ENCODE measurements at regions not wholly inside any gene's neighbourhood (a gene's known extent, or its start where the extent isn't known, plus 50 kb on each side); places are given as distances from the start of the nearest gene placed in this dataset.
"Not testable (repeated sequence)": the region's sequence is repeated elsewhere in the genome, so short reads cannot be mapped to it uniquely, and the experiment has no call there.

- ATAC-seq (ENCODE audit: low read depth in 2 of 2), result no peak
- Mint-ChIP-seq H3K27ac (no peak overlapping the region), H3K36me3 (no peaks in the 10 kb centered on the region), H3K4me3 (no peak overlapping the region), H3K9me3 (peaks cover 0 to 4% (median 0%) of the 10 kb centered on the region in 7 donors), H3K27me3 (no peaks in the 10 kb centered on the region), H3K4me1 (no peaks in the 10 kb centered on the region)
- DNase-seq, result no peak
Observed at GRCh38 chr5:91955610-91956009, 572.5 kb upstream of the ARRDC3 start.

- Mint-ChIP-seq H3K36me3 (no peaks in the 10 kb centered on the region), H3K27me3 (no peaks in the 10 kb centered on the region), H3K27ac (no peak overlapping the region), H3K9me3 (peaks cover 0 to 4% (median 0%) of the 10 kb centered on the region in 7 donors), H3K4me3 (no peak overlapping the region), H3K4me1 (no peaks in the 10 kb centered on the region)
- ATAC-seq (ENCODE audit: low read depth in 2 of 2) (no peak), DNase-seq (no peak)
Observed at GRCh38 chr5:91954136-91954535, 571.0 kb upstream of the ARRDC3 start.

- Mint-ChIP-seq H3K4me1 (no peaks in the 10 kb centered on the region), H3K36me3 (no peaks in the 10 kb centered on the region), H3K4me3 (no peak overlapping the region), H3K9me3 (peaks cover 0 to 4% (median 0%) of the 10 kb centered on the region in 7 donors), H3K27me3 (no peaks in the 10 kb centered on the region), H3K27ac (no peak overlapping the region)
- DNase-seq, result no peak
- no peak for ATAC-seq (ENCODE audit: low read depth in 2 of 2)
Observed at GRCh38 chr5:91950328-91950727, 567.2 kb upstream of the ARRDC3 start.

GRCh38 chr5:91946870-91947269, 563.8 kb upstream of the ARRDC3 start:
- H3K27ac Mint-ChIP-seq, result no peak overlapping the region
- DNase-seq (no peak), ATAC-seq (ENCODE audit: low read depth in 2 of 2) (no peak)
- peaks cover 0 to 2% (median 0%) of the 10 kb centered on the region in 7 donors for H3K9me3 Mint-ChIP-seq
- H3K4me3 Mint-ChIP-seq, result no peak overlapping the region
- no peaks in the 10 kb centered on the region for H3K27me3 Mint-ChIP-seq
- H3K36me3 Mint-ChIP-seq, result no peaks in the 10 kb centered on the region
- no peaks in the 10 kb centered on the region for H3K4me1 Mint-ChIP-seq

- Mint-ChIP-seq H3K27ac (peak overlapping the region in 1 of 6 donors; percentile 55), H3K27me3 (no peaks in the 10 kb centered on the region), H3K4me3 (no peak overlapping the region), H3K9me3 (peaks cover 0 to 4% (median 0%) of the 10 kb centered on the region in 7 donors), H3K36me3 (no peaks in the 10 kb centered on the region), H3K4me1 (no peaks in the 10 kb centered on the region)
- no peak for DNase-seq
- no peak for ATAC-seq (ENCODE audit: low read depth in 2 of 2)
Observed at GRCh38 chr5:91941588-91941987, 558.5 kb upstream of the ARRDC3 start.

GRCh38 chr5:91938441-91938840, 555.3 kb upstream of the ARRDC3 start:
- Mint-ChIP-seq H3K27ac (no peak overlapping the region), H3K9me3 (peaks cover 0 to 4% (median 0%) of the 10 kb centered on the region in 7 donors), H3K27me3 (no peaks in the 10 kb centered on the region), H3K36me3 (no peaks in the 10 kb centered on the region), H3K4me3 (no peak overlapping the region), H3K4me1 (no peaks in the 10 kb centered on the region)
- no peak for ATAC-seq (ENCODE audit: low read depth in 2 of 2)
- DNase-seq, result no peak

- DNase-seq, result no peak
- Mint-ChIP-seq H3K9me3 (peaks cover 0 to 4% (median 0%) of the 10 kb centered on the region in 7 donors), H3K36me3 (no peaks in the 10 kb centered on the region), H3K4me1 (no peaks in the 10 kb centered on the region), H3K4me3 (no peak overlapping the region), H3K27ac (no peak overlapping the region), H3K27me3 (no peaks in the 10 kb centered on the region)
- ATAC-seq (ENCODE audit: low read depth in 2 of 2), result no peak
Observed at GRCh38 chr5:91937121-91937520, 554.0 kb upstream of the ARRDC3 start.

- no peaks in the 10 kb centered on the region for H3K27me3 Mint-ChIP-seq
- H3K4me1 Mint-ChIP-seq, result no peaks in the 10 kb centered on the region
- H3K36me3 Mint-ChIP-seq, result no peaks in the 10 kb centered on the region
- H3K4me3 Mint-ChIP-seq, result no peak overlapping the region
- no peak overlapping the region for H3K27ac Mint-ChIP-seq
- DNase-seq (no peak), ATAC-seq (ENCODE audit: low read depth in 2 of 2) (no peak)
- H3K9me3 Mint-ChIP-seq, result no peaks in the 10 kb centered on the region
Observed at GRCh38 chr5:91929522-91929817, 546.4 kb upstream of the ARRDC3 start.

GRCh38 chr5:91928754-91929521, 545.8 kb upstream of the ARRDC3 start:
- no peak for ATAC-seq (ENCODE audit: low read depth in 2 of 2)
- Mint-ChIP-seq H3K27ac (no peak overlapping the region), H3K4me1 (no peaks in the 10 kb centered on the region), H3K36me3 (no peaks in the 10 kb centered on the region), H3K9me3 (no peaks in the 10 kb centered on the region), H3K27me3 (no peaks in the 10 kb centered on the region), H3K4me3 (no peak overlapping the region)
- DNase-seq, result no peak

- no peak for DNase-seq
- H3K9me3 Mint-ChIP-seq, result no peaks in the 10 kb centered on the region
Observed at GRCh38 chr5:91927439-91927838, 544.3 kb upstream of the ARRDC3 start.

GRCh38 chr5:91925249-91925648, 542.1 kb upstream of the ARRDC3 start:
- H3K36me3 Mint-ChIP-seq, result no peaks in the 10 kb centered on the region
- H3K27ac Mint-ChIP-seq, result no peak overlapping the region
- ATAC-seq (ENCODE audit: low read depth in 2 of 2) (no peak), DNase-seq (no peak)
- H3K9me3 Mint-ChIP-seq, result no peaks in the 10 kb centered on the region
- H3K27me3 Mint-ChIP-seq, result no peaks in the 10 kb centered on the region
- H3K4me3 Mint-ChIP-seq, result no peak overlapping the region
- H3K4me1 Mint-ChIP-seq, result no peaks in the 10 kb centered on the region

More at GRCh38 chr5:91927439-91927838, 544.3 kb upstream of the ARRDC3 start:
- no peak overlapping the region for H3K4me3 Mint-ChIP-seq
- no peak for ATAC-seq (ENCODE audit: low read depth in 2 of 2)
- no peaks in the 10 kb centered on the region for H3K4me1 Mint-ChIP-seq
- no peak overlapping the region for H3K27ac Mint-ChIP-seq
- H3K36me3 Mint-ChIP-seq, result no peaks in the 10 kb centered on the region
- H3K27me3 Mint-ChIP-seq, result no peaks in the 10 kb centered on the region

- H3K27ac Mint-ChIP-seq; H3K9me3 Mint-ChIP-seq; H3K4me3 Mint-ChIP-seq; H3K36me3 Mint-ChIP-seq; H3K4me1 Mint-ChIP-seq; ATAC-seq (ENCODE audit: low read depth in 2 of 2); DNase-seq; H3K27me3 Mint-ChIP-seq: not testable (repeated sequence)
Observed at GRCh38 chr5:91917037-91917814, 534.1 kb upstream of the ARRDC3 start.

- DNase-seq (no peak), ATAC-seq (ENCODE audit: low read depth in 2 of 2) (no peak)
- no peaks in the 10 kb centered on the region for H3K4me1 Mint-ChIP-seq
- no peak overlapping the region for H3K27ac Mint-ChIP-seq
- H3K4me3 Mint-ChIP-seq, result no peak overlapping the region
- no peaks in the 10 kb centered on the region for H3K27me3 Mint-ChIP-seq
- peaks cover 0 to 3% (median 0%) of the 10 kb centered on the region in 7 donors for H3K9me3 Mint-ChIP-seq
- H3K36me3 Mint-ChIP-seq, result no peaks in the 10 kb centered on the region
Observed at GRCh38 chr5:91910655-91911054, 527.5 kb upstream of the ARRDC3 start.

- DNase-seq, result no peak
- H3K9me3 Mint-ChIP-seq, result peaks cover 0 to 3% (median 0%) of the 10 kb centered on the region in 7 donors
- no peak overlapping the region for H3K4me3 Mint-ChIP-seq
- no peak overlapping the region for H3K27ac Mint-ChIP-seq
- no peaks in the 10 kb centered on the region for H3K4me1 Mint-ChIP-seq
- no peaks in the 10 kb centered on the region for H3K27me3 Mint-ChIP-seq
- ATAC-seq (ENCODE audit: low read depth in 2 of 2), result no peak
- H3K36me3 Mint-ChIP-seq, result no peaks in the 10 kb centered on the region
Observed at GRCh38 chr5:91910247-91910646, 527.1 kb upstream of the ARRDC3 start.
